ENCODE measurements at regions not wholly inside any gene's neighbourhood (a gene's known extent, or its start where the extent isn't known, plus 50 kb on each side); places are given as distances from the start of the nearest gene placed in this dataset.

DNA sequence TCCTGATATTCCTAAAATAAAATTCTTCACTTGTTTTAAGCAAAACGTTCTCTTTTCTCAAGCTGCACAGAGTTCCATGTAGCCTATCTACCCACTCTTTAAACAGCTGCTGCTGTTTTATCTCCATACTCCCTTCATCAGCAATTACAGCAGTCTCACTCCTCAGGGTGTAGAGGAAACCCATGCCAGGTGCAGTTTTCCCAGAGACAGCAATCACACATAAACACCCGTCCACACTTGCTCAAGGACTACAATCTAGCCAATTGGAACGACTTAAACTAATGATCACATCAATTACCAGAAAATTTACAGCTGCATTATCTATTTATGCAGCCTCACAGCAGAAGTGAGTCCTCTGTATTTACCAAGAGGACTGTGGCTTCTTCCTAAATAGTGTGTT, 141.7 kb downstream of the HTR1A start (continued):
- TF ChIP-seq RXRA (IDR thresholded peaks at IDR 0.05; ENCODE audit: insufficient read depth, low read depth, low read length) (no peak), EGR1 (IDR thresholded peaks at IDR 0.05; ENCODE audit: borderline replicate concordance, low read depth, low read length) (no peak), SIRT6 (IDR thresholded peaks at IDR 0.05; ENCODE audit: low read length) (no peak), KDM4A (IDR thresholded peaks at IDR 0.05; ENCODE audit: low read depth, low read length, severe bottlenecking) (no peak), POLR2A (IDR thresholded peaks at IDR 0.05; ENCODE audit: control extremely low read depth in 1 of 2, low read depth in 2 of 2, low read length in 2 of 2) (no peak), CBX5 (IDR thresholded peaks at IDR 0.05; ENCODE audit: low read depth, low read length) (no peak), ZNF274 (IDR thresholded peaks at IDR 0.05; ENCODE audit: borderline replicate concordance, extremely low read depth, low read length) (no peak), KDM5A (IDR thresholded peaks at IDR 0.05; ENCODE audit: low read length) (no peak)

Measured in H1 (cell line).